Activated CD4-positive, alpha-beta memory T cell treated with anti-CD3 and anti-CD28 coated beads, Interleukin-2, amount 10 ng/mL, durations not matched to agents 7 days and 5 days (primary cell): ENCODE measurements at regions not wholly inside any gene's neighbourhood (a gene's known extent, or its start where the extent isn't known, plus 50 kb on each side); places are given as distances from the start of the nearest gene placed in this dataset.
"Not testable (repeated sequence)": the region's sequence is repeated elsewhere in the genome, so short reads cannot be mapped to it uniquely, and the experiment has no call there.

Experiments used
- CTCF ChIA-PET: fragments of 350-600 bp; sonication (Branson Sonifier 250); formaldehyde crosslinking; loops from one replicate; lab custom pipeline; 2021; ENCODE audit warnings: antibody characterized with exemption, inconsistent platforms; lab: Charles Lee
- POLR2A ChIA-PET: fragments of 350-600 bp; sonication (Branson Sonifier 250); formaldehyde crosslinking; loops from one replicate; lab custom pipeline; 2021; ENCODE audit warnings: antibody characterized with exemption; lab: Charles Lee
- DNase-seq: peaks from one replicate; pipeline ENCODE4 v3.0.0-alpha.2; 2020
- H3K27ac Mint-ChIP-seq: one replicate; pipeline ENCODE4 v1.8.0; 2021; ENCODE audit warnings: mild to moderate bottlenecking, mixed read lengths
- H3K27me3 Mint-ChIP-seq: one replicate; pipeline ENCODE4 v1.8.0; 2021; ENCODE audit warnings: mixed read lengths
- H3K36me3 Mint-ChIP-seq: one replicate; pipeline ENCODE4 v1.8.0; 2021; ENCODE audit warnings: low read depth, mixed read lengths
- H3K4me1 Mint-ChIP-seq: one replicate; pipeline ENCODE4 v1.8.0; 2021; ENCODE audit warnings: mixed read lengths
- H3K4me3 Mint-ChIP-seq: one replicate; pipeline ENCODE4 v1.8.0; 2021; ENCODE audit warnings: mild to moderate bottlenecking, mixed read lengths
- H3K9me3 Mint-ChIP-seq: one replicate; pipeline ENCODE4 v1.8.0; 2021; ENCODE audit warnings: mixed read lengths

DNA sequence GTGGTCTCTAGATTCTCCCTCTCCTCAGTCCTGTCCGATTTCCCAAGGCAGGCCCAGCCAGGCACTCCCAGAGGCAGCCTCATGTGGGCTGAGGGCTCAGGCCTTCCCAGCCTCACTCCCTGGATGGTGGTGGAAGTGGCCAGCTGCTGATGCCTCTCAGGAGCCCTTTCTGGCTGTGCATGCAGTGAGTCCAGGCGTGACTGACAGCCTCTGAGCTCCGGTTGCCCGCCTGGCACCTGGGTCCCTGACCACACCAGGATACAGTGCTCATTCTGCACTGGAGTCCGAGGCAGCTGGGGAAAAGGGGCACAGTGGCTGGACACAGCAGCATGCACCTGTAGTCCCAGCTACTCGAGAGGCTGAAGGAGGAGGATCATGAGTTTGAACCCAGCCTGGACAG lies 132.6 kb downstream of the CUL2 start:
- POLR2A ChIA-PET: no interaction called here
- H3K4me1 Mint-ChIP-seq: no peaks in the 10 kb centered on the region
- no peak overlapping the region for H3K27ac Mint-ChIP-seq
- H3K27me3 Mint-ChIP-seq: no peaks in the 10 kb centered on the region
- no peak for DNase-seq
- no peaks in the 10 kb centered on the region for H3K36me3 Mint-ChIP-seq
- no peaks in the 10 kb centered on the region for H3K9me3 Mint-ChIP-seq
- no peak overlapping the region for H3K4me3 Mint-ChIP-seq
- CTCF ChIA-PET: no interaction called here

- CTCF ChIA-PET: no interaction called here
- DNase-seq: no peak
- Mint-ChIP-seq H3K36me3 (no peaks in the 10 kb centered on the region), H3K27me3 (no peaks in the 10 kb centered on the region), H3K4me1 (no peaks in the 10 kb centered on the region), H3K27ac (no peak overlapping the region), H3K9me3 (no peaks in the 10 kb centered on the region), H3K4me3 (no peak overlapping the region)
- POLR2A ChIA-PET: no interaction called here
These were observed 133.4 kb downstream of the CUL2 start for GRCh38 chr10:34956756-34957155.

- Mint-ChIP-seq H3K9me3 (no peaks in the 10 kb centered on the region), H3K36me3 (no peaks in the 10 kb centered on the region), H3K4me3 (no peak overlapping the region), H3K4me1 (no peaks in the 10 kb centered on the region), H3K27me3 (no peaks in the 10 kb centered on the region), H3K27ac (no peak overlapping the region)
- DNase-seq: no peak
- POLR2A ChIA-PET: no interaction called here
- CTCF ChIA-PET: no interaction called here
These were observed 134.8 kb downstream of the CUL2 start for GRCh38 chr10:34955391-34955790.

- H3K27ac Mint-ChIP-seq: no peak overlapping the region
- no peaks in the 10 kb centered on the region for H3K36me3 Mint-ChIP-seq
- H3K9me3 Mint-ChIP-seq: no peaks in the 10 kb centered on the region
- H3K4me3 Mint-ChIP-seq: no peak overlapping the region
- no peaks in the 10 kb centered on the region for H3K4me1 Mint-ChIP-seq
- no peak for DNase-seq
- ChIA-PET CTCF (no interaction called here), POLR2A (no interaction called here)
- H3K27me3 Mint-ChIP-seq: no peaks in the 10 kb centered on the region
These were observed 136.0 kb downstream of the CUL2 start for GRCh38 chr10:34954142-34954541.

- H3K9me3 Mint-ChIP-seq, H3K36me3 Mint-ChIP-seq, CTCF ChIA-PET, H3K4me3 Mint-ChIP-seq, H3K27me3 Mint-ChIP-seq, H3K4me1 Mint-ChIP-seq, H3K27ac Mint-ChIP-seq, POLR2A ChIA-PET: not testable (repeated sequence)
- DNase-seq: peak; percentile 21
These were observed 136.3 kb upstream of the PARD3 start for GRCh38 chr10:34951263-34951887.

DNA sequence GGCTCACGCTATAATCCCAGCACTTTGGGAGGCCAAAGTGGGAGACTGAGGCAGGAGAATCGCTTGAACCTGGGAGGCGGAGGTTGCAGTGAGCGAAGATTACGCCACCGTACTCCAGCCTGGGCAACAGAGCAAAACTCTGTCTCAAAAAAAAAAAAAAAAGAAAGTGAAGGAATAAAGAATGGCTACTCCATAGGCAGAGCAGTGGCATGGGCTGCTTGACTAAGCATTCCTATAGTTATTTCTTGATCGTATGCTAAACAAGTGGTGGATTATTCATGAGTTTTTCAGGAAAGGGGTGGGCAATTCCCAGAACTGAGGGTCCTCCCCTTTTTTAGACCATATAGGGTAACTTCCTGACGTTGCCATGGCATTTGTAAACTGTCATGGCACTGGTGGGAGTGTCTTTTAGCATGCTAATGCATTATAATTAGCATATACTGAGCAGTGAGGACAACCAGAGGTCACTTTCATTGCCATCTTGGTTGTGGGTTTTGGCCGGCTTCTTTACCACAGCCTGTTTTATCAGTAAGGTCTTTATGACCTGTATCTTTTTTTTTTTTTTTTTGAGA lies 130.9 kb upstream of the PARD3 start:
- H3K36me3 Mint-ChIP-seq, DNase-seq, H3K9me3 Mint-ChIP-seq, H3K27ac Mint-ChIP-seq, POLR2A ChIA-PET, H3K4me3 Mint-ChIP-seq, H3K27me3 Mint-ChIP-seq, CTCF ChIA-PET, H3K4me1 Mint-ChIP-seq: not testable (repeated sequence)

DNA sequence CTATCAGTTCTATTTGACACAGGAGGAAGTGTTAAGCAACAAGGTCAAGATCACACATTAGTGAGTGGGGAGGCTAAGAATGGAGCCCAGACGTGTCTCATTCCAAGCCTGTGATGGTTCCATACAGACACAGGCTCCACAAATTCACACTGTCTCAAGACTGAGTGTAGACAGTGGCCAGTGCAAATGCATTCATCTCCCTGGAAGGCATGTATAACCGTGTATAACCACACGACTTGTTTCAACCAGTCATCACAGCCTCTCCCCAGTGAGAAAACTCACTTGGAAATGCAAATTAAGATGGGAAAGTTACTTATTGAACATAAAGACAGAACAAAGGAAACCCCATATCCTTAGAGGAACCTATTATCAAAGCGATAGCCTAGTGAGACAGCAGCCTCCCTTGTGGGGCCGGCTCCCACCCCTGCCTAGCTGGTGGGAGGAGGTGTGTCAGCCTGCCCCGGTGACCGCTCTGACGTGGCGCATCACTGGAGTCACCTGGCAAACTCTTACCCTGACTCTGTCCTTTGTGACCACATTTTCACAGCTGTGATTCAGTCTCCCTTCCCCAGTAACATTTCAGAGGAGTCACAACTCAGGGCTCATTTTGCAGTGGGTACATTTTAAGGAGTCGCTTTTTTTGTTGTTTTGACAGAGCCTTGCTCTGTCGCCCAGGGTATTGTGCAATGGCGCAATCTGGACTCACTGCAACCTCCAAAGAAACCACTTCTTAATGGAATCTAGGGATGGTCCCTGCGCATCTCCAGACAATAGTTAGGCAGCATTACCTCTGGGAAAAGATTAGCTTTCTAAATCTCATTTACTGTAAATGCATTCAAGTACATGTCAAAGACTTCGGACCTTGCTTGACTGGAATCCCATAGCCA lies 126.6 kb upstream of the PARD3 start:
- H3K27ac Mint-ChIP-seq: no peak overlapping the region
- CTCF ChIA-PET: no interaction called here
- no peak for DNase-seq

DNA sequence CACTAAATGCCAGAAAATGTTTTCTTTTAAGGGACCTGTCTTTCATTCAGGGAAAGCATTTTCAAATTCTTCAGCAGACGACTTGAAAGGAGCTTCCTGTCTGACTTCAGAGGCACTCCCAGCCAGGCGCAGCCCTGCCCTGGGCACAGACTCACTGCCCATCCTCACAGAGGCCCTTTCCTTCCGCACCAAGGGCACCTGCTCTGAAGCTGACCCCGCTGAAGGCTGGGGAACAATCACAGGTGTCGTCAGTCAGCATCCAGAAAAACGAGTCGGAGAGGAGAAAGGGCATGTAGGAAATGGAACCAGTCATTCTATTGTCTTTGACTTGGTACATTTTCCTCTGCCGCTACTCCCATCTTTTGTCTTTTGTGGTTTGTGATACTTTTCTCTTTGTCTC lies 125.3 kb upstream of the PARD3 start:
- POLR2A ChIA-PET: no interaction called here
- Mint-ChIP-seq H3K4me1 (no peaks in the 10 kb centered on the region), H3K4me3 (no peak overlapping the region), H3K9me3 (no peaks in the 10 kb centered on the region), H3K27ac (no peak overlapping the region), H3K27me3 (no peaks in the 10 kb centered on the region), H3K36me3 (no peaks in the 10 kb centered on the region)
- CTCF ChIA-PET: no interaction called here
- DNase-seq: no peak

More for the DNA sequence above, 126.6 kb upstream of the PARD3 start:
- no peak overlapping the region for H3K4me3 Mint-ChIP-seq
- POLR2A ChIA-PET: no interaction called here
- H3K4me1 Mint-ChIP-seq: no peaks in the 10 kb centered on the region
- no peaks in the 10 kb centered on the region for H3K27me3 Mint-ChIP-seq
- no peaks in the 10 kb centered on the region for H3K36me3 Mint-ChIP-seq
- no peaks in the 10 kb centered on the region for H3K9me3 Mint-ChIP-seq

DNA sequence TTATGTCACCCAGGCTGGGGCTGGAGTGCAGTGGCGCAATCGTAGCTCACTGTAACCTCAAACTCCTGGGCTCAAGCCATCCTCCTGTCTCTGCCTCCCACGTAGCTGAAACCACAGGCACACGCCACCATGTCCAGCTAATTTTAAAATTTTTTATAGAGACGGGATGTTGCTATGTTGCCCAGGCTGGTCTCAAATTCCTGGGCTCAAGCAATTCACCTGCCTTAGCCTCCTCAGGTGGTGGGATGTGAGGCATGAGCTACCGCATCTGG lies 123.2 kb upstream of the PARD3 start:
- H3K27ac Mint-ChIP-seq: no peak overlapping the region
- H3K4me3 Mint-ChIP-seq: no peak overlapping the region
- H3K36me3 Mint-ChIP-seq: no peaks in the 10 kb centered on the region
- H3K4me1 Mint-ChIP-seq: no peaks in the 10 kb centered on the region
- H3K27me3 Mint-ChIP-seq: no peaks in the 10 kb centered on the region
- DNase-seq: no peak
- CTCF ChIA-PET: interaction anchor here (0.6 kb wide), 1 partner anchor 56 kb away, joined by 3 read pairs; no protein-coding TSS in a partner anchor
- H3K9me3 Mint-ChIP-seq: no peaks in the 10 kb centered on the region
- POLR2A ChIA-PET: no interaction called here

GRCh38 chr10:34937643-34938398 lies 122.7 kb upstream of the PARD3 start:
- H3K27ac Mint-ChIP-seq, H3K36me3 Mint-ChIP-seq, H3K9me3 Mint-ChIP-seq, DNase-seq, H3K27me3 Mint-ChIP-seq, H3K4me1 Mint-ChIP-seq, POLR2A ChIA-PET, H3K4me3 Mint-ChIP-seq: not testable (repeated sequence)
- CTCF ChIA-PET: interaction anchor here (0.6 to 1.8 kb wide), 2 partner anchors 15 to 57 kb away, joined by 3 to 4 read pairs; no protein-coding TSS in a partner anchor

DNA sequence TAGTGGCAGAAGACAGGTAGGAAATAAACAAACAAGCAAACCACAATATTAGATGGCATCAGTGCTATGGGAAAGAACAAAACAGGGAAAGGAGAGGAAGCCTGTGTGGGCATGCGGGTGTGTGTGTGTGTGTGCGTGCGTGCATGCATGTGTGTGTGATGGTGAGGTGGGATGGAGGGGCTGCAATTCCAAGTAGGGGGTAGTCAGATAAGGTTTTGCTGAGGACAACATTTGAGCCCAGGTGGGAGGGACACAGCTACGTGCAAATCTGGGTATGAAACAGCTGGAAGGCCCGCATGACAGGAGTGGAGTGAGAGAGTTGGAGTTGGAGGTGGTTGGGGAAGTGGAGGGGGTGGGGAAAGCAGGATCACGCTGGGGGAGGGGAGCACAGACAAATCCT lies 121.0 kb upstream of the PARD3 start:
- no peak overlapping the region for H3K4me3 Mint-ChIP-seq
- no peaks in the 10 kb centered on the region for H3K36me3 Mint-ChIP-seq
- DNase-seq: no peak
- CTCF ChIA-PET: interaction anchor here (1.8 kb wide), 1 partner anchor 13 kb away, joined by 4 read pairs; no protein-coding TSS in a partner anchor
- no peak overlapping the region for H3K27ac Mint-ChIP-seq
- H3K4me1 Mint-ChIP-seq: no peaks in the 10 kb centered on the region
- H3K27me3 Mint-ChIP-seq: no peaks in the 10 kb centered on the region
- POLR2A ChIA-PET: no interaction called here
- H3K9me3 Mint-ChIP-seq: no peaks in the 10 kb centered on the region

- POLR2A ChIA-PET: no interaction called here
These were observed 118.6 kb upstream of the PARD3 start for GRCh38 chr10:34933676-34934075.

DNA sequence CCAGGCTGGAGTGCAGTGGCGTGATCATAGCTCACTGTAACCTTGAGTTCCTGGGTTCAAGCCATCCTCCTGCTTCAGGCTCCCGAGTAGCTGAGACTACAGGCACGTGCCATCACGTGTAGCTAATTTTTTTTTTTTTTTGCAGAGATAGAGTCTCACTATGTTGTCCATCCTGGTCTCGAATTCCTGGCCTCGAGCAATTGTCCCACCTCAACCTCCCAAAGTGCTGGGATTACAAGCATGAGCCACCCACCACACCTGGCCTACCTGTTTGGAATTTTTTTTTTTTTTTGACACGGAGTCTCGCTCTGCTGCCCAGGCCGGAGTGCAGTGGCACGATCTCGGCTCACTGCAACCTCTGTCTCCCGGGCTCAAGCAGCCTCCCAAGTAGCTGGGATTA lies 117.1 kb upstream of the PARD3 start:
- Mint-ChIP-seq H3K27me3 (no peaks in the 10 kb centered on the region), H3K9me3 (no peaks in the 10 kb centered on the region), H3K27ac (no peak overlapping the region), H3K4me3 (no peak overlapping the region), H3K4me1 (no peaks in the 10 kb centered on the region), H3K36me3 (no peaks in the 10 kb centered on the region)
- POLR2A ChIA-PET: no interaction called here
- CTCF ChIA-PET: no interaction called here
- DNase-seq: no peak

More at GRCh38 chr10:34933676-34934075, 118.6 kb upstream of the PARD3 start:
- H3K4me3 Mint-ChIP-seq: no peak overlapping the region
- no peaks in the 10 kb centered on the region for H3K4me1 Mint-ChIP-seq
- no peaks in the 10 kb centered on the region for H3K27me3 Mint-ChIP-seq
- H3K36me3 Mint-ChIP-seq: no peaks in the 10 kb centered on the region
- no peak for DNase-seq
- no peaks in the 10 kb centered on the region for H3K9me3 Mint-ChIP-seq
- H3K27ac Mint-ChIP-seq: no peak overlapping the region
- CTCF ChIA-PET: no interaction called here
